ENCODE measurements at regions not wholly inside any gene's neighbourhood (a gene's known extent, or its start where the extent isn't known, plus 50 kb on each side); places are given as distances from the start of the nearest gene placed in this dataset.
A peak's percentile ranks its signal among the peaks of the same experiment; 100 is the strongest.

DNA sequence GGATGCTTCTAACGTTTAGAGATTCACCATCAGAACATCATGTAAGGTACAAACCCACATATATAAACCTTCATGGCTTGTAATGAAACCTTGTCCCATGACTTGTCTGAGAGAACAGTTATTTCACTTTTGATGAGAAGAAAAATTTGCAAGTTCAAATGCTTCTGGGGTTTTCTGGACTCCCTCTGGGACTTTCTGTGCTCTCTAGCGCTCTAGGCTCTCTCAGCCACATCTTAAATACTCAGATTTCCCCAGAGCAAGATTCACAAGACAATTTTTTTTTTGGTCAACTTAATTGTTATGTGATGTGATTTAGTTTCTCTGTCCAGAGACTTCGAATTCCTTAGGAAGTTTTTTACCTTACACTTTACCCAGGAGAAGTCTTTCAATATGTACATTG lies 282.8 kb upstream of the EDNRB start:
- no peak for DNase-seq

DNA sequence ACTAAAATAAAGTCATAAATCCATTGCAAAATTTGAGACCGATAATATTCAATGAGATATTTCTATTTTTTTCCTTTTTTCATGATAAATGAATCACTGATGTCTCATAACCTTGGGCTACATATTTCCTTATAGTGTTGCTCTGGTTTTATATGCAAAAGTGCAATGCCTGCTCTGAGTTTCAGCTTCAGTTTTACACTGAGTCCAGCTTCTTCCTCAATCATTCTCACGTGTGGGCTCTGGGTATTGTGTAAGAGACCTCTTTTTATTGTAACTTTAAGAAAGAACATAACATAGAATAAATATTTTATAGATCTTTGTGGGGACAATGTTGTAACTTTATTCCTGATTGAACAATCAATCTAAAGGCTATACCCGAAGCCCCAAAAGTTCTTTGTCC lies 280.2 kb upstream of the EDNRB start:
- DNase-seq, result no peak

DNA sequence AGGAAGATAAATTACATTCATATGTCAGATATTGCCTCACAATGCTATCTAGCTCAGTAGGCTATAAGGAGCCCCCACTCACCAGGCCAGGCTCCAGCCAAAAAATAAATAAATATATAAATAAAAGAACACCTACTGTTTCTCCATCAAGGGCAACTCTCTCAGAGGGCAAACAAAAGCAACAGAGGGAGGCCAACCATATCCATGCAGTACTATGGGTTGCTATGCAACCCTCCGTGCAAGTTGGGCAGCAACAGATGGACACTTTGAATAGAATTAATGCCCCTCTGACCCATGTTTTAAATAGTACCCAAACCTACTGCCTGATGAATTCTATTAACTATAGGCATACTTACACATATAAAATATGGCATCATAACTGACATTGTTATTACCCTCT lies 279.8 kb upstream of the EDNRB start:
- DNase-seq, result no peak

DNA sequence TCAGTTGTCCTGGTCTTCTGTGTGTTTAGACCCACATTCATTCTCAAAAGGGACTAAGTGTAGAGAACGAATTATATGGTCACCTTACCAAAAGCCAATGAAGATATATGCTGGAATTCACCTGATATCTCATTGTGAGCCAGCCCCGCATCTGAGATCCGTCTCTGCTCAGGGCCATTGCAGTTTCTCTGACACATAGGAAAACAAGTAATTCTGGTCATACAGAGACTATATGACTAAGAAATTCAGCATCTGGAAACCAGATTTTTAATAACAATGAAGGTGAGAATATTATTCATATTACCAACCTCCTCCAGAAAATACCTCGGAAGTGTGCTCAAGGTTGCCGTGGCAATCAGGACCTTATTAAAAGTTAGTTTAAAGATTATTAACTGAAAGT lies 278.6 kb upstream of the EDNRB start:
- DNase-seq, result no peak

DNA sequence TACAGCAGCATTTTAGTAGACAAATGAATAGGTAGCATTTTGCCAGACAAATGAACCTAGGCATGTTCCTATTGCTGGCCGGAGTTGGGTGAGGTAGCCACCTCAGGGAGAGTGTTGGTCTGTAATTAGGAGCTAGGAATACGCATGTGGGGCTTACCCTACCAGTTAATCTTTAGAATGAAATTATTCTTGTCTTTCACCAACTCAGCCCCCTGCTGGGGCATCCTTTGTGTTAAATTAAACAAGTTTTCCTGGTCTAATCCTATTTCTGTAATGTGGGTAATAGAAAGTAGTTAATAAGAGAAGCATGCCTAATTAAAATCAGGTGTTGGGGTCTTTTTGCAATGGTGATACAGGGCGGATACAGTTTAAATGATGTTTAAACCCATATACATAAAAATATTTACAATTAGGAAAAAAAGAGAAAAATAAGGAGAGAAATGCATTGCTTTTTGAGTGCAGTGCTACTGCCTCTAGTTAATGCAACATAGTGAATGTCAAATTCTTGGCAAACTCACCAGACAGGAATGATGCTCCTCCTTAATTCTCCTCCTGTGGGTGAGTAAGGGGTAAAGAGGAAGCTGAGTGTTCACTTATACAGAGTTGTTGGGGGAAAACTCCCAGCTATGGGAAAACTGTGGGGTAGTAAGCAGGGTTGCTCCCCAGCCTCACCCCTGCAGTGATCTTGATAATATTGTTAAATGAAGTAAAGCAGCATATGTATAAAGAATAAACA lies 276.4 kb upstream of the EDNRB start:
- no peak for DNase-seq

DNA sequence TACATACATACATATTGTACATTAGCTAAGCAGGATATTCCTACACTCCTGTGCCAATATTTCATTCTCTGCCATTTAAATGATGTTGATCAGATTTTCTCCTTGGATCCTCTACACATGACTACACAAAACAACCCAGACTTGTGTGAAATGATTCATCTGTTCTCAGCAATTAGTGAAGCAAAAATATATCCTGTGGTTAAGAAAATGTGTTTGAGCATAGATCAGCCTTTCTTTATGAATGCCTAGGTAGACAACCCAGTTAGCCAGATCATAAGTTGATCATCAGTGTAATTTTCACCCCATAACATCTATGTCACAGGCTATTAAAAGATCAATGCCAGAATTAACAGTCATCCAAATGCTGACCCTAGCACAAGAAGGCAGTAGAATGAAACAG lies 275.2 kb upstream of the EDNRB start:
- DNase-seq, result no peak

DNA sequence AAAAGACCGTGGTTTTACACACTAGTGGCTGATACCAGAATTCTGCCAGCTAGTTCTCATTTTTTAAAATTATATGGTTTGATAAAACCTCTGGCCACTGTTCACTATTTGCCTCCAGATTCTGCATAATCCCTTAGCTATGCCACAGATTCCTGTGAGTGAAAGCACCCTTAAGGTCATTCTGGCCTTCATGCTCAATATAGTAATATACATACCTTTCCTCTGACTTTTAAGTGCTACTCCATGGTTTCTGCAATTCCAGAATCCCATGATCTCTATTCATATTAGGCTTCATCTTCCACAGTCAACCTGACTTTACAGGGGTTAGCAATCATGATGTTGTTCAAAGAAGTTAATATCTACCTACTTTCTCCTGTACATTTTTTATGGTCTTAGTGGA lies 274.1 kb upstream of the EDNRB start:
- DNase-seq, result no peak

DNA sequence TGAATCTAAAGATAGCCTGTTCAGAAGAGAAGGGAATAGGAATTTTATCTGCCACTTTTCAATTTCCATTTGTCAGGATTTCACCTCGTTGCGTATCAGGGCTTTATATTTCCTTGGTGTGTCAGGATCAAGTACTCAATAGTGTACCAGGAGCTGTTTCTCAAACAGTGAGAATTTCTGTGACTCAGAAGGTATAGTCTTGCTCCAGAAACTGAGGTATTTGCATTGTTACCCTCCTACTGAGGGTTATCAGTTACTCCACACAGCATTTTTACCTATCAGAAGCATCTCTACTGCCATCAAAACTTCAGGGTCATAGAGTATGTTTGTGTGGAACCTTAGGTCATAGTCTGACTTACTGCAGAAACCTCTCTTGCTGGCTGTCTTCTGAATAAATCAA lies 271.7 kb upstream of the EDNRB start:
- DNase-seq, result no peak

DNA sequence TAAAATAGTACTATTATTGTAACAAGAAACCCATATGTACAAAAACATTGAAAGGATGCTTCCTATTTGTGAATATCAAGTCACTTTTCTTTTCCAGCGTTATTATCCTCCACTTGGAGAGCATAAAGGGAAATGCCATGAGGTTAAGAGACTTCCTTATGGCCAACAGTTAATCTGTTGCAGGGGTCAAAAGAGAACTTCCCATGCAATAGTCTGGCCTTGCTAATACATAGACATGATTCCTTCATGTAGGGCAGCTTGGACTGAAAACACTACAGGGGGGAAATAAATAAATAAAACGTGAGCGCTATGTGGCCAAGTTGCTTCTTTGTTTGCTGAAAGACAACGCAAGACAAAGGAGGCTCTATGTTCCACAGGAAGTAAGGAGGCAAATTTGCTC lies 269.1 kb upstream of the EDNRB start:
- DNase-seq, result no peak

DNA sequence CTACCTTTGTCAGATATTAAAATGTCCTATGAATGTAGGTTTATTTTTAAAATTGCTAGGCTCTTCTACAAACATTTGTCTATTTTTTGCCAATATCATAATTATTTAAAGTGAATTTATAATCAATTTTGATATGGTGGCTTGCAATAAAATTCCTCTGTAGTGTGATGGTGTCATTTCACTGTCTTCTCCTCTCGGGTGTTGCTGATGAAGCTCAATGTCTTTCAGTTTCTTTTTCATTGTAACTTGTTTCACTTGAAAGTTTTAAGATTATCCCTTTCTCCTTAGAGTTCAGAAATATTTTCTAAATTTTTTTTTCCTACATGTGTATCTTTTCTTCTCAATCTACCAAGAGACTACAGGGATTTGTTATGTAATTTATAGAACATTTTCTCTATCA lies 267.1 kb upstream of the EDNRB start:
- DNase-seq, result no peak

DNA sequence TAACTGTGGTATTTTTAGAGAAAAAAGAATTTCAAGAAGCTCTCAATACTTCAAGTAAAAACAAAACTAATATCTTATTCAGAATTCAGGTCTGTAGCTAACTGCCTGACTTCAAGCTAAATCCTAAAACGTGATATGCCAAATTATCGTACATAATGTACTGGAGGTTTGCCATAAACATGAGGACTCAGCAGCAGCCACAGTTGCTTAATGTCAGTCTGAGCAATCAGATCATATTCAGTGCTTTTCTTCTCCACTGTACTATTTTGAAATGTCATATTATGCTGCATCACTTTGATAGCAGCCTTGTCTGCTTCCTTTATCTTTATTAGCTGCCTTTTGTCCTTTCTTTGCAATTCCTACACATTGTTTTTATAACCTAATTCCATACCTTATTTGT lies 265.1 kb upstream of the EDNRB start:
- DNase-seq, result no peak

DNA sequence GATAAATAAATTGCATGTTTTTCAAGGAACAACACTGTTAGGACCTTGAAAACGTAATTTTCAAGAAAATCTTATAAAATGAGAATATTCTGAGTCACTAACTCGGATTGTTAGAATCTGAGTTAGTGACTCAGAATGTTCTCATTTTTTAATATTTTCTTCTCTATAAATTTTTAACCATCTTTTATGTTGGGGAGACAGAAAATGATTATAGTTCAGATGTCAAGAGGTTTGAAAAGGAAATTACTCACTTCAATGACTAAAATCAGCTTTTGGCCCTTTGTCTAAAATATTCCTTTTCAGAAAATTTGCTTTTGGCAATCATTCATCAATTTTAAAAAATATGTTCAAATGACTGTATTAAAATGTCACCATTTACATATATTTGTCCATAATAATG lies 264.2 kb upstream of the EDNRB start:
- DNase-seq, result no peak

DNA sequence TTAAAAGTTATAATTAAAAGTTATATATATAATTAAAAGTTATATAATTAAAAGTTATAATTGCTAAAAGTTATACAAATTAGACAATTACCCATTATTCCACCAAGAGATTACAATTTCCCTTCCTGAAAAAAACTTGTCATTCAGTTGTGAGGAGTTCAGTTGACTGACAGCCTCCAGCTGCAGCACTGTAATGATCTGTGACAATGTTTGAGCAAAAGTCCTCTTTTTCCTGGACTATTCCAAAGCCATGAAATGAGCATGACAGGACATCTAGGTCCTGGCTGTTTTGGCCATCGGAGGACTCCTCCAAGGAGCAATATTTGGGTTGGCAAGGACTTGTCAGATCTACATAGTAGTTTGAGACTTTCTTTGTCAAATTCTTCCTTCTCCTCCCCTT lies 258.7 kb upstream of the EDNRB start:
- no peak for DNase-seq

DNA sequence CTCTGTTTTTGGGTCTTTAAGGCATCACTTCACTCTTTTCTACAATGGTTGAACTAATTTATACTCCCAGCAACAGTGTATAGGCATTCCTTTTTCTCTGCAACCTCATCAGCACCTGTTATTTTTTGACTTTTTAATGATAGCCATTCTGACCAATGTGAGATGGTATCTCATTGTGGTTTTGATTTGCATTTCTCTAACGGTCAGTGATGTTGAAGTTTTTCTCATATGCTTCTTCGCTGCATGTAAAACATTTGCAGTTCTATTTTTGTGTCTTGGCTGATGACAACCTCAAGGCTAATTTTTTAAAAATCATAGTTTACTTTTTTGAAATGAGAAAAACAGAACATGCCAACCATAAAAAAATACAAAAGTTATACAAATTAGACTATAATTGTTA lies 258.2 kb upstream of the EDNRB start:
- no peak for DNase-seq

DNA sequence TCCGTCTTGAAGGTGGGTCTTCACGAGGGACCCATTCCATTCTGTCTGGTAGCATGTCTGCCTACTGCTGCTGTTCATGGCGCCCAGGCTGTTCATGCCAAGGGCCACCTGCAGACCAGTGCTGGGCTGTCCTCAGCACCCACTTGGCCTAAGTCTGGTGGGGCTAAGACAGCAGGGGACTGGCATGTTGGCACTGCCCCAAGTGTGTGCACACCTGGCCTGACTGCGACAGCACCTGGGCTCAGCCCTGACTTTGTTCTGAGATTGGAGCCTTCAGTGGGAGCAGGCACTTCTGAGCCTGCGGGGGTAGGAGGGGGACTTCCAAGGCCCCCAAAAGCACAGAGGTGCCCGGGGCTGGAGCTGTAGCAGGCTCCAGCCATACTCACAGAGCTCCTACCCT lies 250.8 kb upstream of the EDNRB start:
- no peak for DNase-seq

DNA sequence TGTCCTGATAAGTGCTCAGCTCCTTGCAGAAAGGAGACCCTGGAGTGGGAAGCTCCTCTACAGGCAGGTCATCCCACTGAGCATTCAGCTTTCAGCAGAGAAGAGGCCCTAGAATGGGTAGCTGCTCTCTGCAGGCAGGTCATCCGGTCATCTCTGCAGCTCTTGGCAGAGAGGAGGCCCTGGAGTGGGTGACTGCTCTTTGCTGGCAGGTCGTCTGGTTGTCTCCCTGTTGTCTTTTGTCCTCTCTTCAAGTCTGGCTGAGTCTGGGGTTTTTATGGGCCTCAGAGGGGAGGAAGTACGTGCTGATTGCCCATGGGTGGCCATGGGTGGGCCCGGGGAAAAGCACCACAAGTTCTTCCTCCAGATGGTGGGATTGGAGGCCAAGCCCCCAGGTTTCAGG lies 250.3 kb upstream of the EDNRB start:
- no peak for DNase-seq

DNA sequence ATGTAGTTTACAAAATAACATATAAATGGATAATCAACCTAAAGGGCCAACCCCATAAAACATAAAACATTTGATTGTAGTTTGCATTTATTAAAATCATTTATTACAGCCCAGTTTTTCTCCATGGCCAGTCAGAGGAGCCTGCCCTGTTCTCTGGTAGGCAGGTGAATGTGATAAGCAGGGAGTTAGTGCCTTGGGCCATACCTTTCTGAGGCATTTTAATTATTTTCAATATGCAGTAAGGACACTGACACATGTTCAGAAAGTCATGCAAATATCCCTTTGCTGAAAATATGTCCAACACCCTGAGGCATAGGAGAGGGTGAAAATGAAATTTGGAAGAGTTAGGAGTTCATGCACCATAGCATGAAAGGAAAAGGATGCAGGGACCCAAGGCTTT lies 242.6 kb upstream of the EDNRB start:
- no peak for DNase-seq

DNA sequence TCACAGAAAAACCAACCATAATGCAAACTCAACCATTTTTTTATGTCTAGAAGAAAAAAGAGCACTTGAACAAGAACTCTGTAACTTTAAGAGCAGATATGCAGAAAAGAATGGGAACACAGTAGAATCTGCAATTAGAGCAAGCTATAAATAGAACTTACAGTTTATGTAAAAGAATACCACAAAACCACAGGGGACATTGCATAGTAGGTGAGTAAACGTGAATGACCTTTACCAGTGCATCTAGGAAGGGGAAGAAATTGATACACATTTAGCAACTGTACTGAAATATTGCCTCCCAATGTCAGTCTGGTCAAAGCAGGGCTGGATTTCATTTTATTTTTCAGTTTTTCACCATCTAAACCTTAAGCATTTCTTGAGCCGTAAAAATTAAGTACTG lies 242.2 kb upstream of the EDNRB start:
- DNase-seq, result no peak

DNA sequence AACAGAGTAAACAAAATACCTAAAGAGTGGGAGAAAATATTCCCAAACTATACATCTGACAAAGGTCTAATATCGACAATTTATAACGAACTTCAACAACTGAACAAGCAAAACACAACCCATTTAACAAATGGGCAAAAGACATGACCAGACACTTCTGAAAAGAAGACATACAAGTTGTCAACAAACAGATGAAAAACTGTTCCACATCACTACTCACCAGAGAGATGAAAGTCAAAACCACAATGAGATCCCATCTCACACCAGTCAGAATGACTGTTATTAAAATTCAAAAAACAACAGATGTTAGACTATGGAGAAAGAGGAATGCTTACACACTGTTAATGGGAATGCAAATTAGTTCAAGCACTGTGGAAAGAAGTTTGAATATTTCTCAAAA lies 233.8 kb upstream of the EDNRB start:
- DNase-seq, result no peak

DNA sequence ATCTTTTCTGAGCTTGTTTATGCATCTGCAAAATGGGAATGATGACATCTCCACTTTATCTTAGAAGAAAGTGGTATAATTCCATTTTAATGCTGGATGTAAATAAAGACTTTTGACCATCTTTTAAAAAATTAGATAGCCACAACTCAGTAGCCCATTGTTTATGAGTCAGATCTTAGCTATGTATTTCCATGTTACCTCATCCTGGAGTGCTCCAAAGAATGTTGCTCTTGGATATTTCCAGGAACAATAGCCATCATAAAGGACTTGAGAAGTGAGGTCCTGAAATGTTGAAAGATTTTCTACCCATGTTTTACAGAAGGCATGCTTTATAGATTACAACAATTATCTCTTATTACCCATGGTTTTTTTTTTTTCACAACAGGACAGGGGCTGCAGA lies 229.3 kb upstream of the EDNRB start:
- no peak for DNase-seq

DNA sequence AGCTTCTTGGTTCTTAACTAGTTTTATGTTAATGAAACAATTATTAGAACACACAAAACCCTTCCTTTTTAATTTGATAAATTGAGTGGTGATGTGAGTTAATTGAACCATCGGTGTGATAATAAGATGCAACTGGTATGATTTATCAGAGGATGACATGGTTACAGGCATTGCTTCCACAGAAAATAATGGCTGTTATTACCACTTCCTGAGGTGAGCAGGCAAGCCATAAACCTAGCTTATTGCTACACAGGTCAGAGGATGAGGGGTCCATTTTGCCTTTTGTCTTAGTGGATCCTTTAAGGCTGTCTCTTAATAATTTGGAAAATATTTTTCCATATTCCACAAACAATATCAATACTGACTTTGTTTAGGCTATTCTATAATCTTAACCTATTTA lies 226.6 kb upstream of the EDNRB start:
- no peak for DNase-seq

DNA sequence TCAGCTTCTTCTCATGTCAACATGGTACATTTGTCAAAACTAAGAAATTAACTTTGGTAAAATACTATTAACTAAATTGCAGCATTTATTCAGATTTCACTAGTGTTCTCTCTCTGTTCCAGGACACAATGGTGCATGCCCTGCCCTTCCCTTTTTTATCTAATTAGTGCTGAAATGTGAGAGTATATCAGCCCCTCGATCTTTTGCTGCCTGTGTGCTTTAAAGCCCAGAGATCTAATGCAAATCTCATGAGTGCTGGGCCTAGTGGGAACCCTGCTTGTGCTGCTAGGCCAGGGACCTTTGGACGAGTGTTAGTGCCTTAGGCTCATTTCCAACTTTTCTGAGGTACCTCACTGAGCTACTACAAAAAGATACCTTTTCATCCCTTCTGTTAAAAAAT lies 221.1 kb upstream of the EDNRB start:
- DNase-seq, result no peak

DNA sequence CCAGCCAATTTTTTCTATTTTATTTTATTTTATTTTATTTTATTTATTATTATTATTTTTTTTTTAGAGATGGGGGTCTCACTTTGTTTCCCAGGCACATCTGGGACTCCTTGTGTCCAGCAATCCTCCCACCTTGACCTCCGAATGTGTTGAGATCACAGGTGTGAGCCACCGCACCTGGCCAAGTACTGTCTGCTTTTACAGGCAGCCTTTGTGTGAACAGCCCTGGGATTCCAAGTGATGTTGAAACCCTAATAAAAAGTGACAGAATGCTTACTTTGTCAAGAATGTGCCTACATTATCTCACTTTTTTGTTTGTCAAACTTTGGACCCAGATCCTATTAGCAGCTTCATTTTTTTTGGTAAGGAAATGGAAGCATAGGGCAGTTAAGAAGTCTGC lies 220.1 kb upstream of the EDNRB start:
- DNase-seq, result no peak

DNA sequence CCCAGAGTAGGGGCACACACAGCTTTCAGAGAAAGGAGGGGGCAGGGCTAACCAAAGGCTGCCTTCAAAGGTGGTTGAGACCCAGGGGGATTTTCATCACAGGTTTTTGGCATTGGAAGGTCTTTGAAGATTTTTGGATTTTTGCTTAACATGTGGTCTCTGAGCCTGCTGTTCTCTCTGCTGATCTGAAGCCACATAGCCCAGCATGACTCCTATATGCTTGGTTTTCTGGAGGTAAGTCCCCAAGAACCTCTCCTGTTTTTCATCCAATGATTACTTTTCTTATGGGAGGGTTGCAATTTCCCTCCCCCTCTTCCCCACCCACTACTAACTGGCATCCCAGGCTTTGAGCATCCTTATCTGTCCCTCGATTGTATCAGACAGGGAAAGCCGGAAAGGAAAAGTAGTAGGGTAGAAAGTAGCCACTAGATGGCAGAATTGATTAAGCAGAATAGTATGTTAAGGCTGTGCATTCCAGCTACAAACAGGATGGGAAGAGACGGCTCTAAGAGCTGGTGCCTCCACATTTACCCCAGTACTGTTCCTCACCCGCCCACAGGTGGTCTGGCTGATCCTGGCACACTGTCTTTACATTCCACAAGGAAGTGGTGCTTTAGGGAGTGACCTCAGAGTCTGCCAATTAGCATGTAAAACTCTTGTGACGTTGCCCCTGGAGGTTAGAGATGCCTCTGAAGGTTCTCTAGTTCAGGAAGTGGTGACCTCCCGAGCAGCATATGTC lies 218.9 kb upstream of the EDNRB start:
- DNase-seq, result peak; percentile 24

DNA sequence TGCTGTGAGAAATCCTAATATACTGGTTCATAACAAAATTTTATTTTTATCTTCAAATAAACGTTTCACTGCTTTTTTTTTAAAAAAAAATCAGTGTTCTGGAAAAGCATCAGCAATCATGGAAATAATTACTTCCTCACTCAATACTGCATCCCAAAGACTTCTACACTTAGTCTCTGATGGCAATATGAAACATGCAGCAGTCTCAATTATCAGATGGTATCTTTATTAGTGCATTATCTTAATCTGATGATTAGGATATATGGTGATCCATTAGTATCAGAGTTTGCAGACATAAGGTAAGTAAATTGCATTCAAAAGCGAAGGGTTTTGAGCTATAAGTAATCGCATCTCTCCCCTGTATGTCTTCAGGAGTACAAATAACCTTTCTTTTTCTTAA lies 218.3 kb upstream of the EDNRB start:
- DNase-seq, result no peak

Measured in activated T-cell treated with anti-CD3 and anti-CD28 coated beads, Interleukin-2, amount 50 U/mL, for 1 hour (primary cell).